Vagina (tissue), 2 donors: ENCODE measurements at regions not wholly inside any gene's neighbourhood (a gene's known extent, or its start where the extent isn't known, plus 50 kb on each side); places are given as distances from the start of the nearest gene placed in this dataset.

ENCODE experiments used
- DNase-seq, 2 donors: peaks; one replicate each; pipeline ENCODE4 v3.0.0-alpha.2; 2017; ENCODE audit errors: extremely low spot score in 2 of 2
- H3K27ac ChIP-seq: fragments of 200-600 bp; sonication (generic); one replicate; pipeline ENCODE4 v1.5.1; 2019
- H3K27me3 ChIP-seq: fragments of 200-600 bp; sonication (generic); one replicate; pipeline ENCODE4 v1.5.1; 2019
- H3K36me3 ChIP-seq, 2 donors: fragments of 200-600 bp; sonication (generic); one replicate each; pipeline ENCODE4 v1.5.1; 2017 to 2019
- H3K4me1 ChIP-seq: fragments of 200-600 bp; sonication (generic); one replicate; pipeline ENCODE4 v1.5.1; 2019
- H3K4me3 ChIP-seq, 2 donors: fragments of 200-600 bp; sonication (generic); 1 replicate in 1 of 2; 2 replicates in 1 of 2; pipeline ENCODE4 v1.5.1; 2016 to 2019
- H3K9me3 ChIP-seq: fragments of 200-600 bp; sonication (generic); one replicate; pipeline ENCODE4 v1.5.1; 2019
- CTCF ChIP-seq, 3 experiments: fragments of 450-650 bp in 2 of 3; fragments of 200-600 bp in 1 of 3; sonication (generic) in 1 of 3; IDR thresholded peaks; one replicate each; pipeline ENCODE4 v1.5.1; 2017 to 2019; ENCODE audit warnings: antibody characterized with exemption in 3 of 3, mild to moderate bottlenecking in 2 of 3, moderate library complexity in 2 of 3
- POLR2A ChIP-seq, 2 donors: fragments of 450-650 bp; IDR thresholded peaks; one replicate each; pipeline ENCODE4 v1.6.1; 2017; ENCODE audit warnings: antibody characterized with exemption in 2 of 2, mild to moderate bottlenecking in 2 of 2, moderate library complexity in 2 of 2
- POLR2AphosphoS5 ChIP-seq, 2 donors: sonication (generic); formaldehyde crosslinking; IDR thresholded peaks; one replicate each; pipeline ENCODE4 v1.9.0; 2017; ENCODE audit warnings: antibody characterized with exemption in 2 of 2, mild to moderate bottlenecking in 2 of 2, low read depth in 1 of 2; ENCODE audit not compliant: insufficient read depth in 1 of 2
- intact Hi-C: fragments of 100-400 bp; cut with DNase I; formaldehyde crosslinking; loops from one replicate; pipeline ENCODE4 v1.15.1; 2023

GRCh38 chr5:85591311-85591710 lies 1026.4 kb upstream of the COX7C start:
- no peaks in the 10 kb centered on the region for H3K4me1 ChIP-seq
- intact Hi-C loops, result no loop called here
- no peak for DNase-seq

GRCh38 chr5:85602843-85603242 lies 1014.9 kb upstream of the COX7C start:
- no peak for TF ChIP-seq CTCF (IDR thresholded peaks at IDR 0.05)
- no peak for TF ChIP-seq POLR2AphosphoS5 (IDR thresholded peaks at IDR 0.05; ENCODE audit: insufficient read depth in 1 of 2, low read depth in 1 of 2)
- TF ChIP-seq POLR2A (IDR thresholded peaks at IDR 0.05), result no peak
- H3K27ac ChIP-seq, result no peak overlapping the region
- no peaks in the 10 kb centered on the region for H3K4me1 ChIP-seq
- no peaks in the 10 kb centered on the region for H3K36me3 ChIP-seq
- no peak overlapping the region for H3K4me3 ChIP-seq
- no peaks in the 10 kb centered on the region for H3K27me3 ChIP-seq
- no peaks in the 10 kb centered on the region for H3K9me3 ChIP-seq
- intact Hi-C loops, result no loop called here
- DNase-seq, result no peak

More at GRCh38 chr5:85591311-85591710, 1026.4 kb upstream of the COX7C start:
- no peaks in the 10 kb centered on the region for H3K27me3 ChIP-seq
- H3K4me3 ChIP-seq, result no peak overlapping the region
- no peaks in the 10 kb centered on the region for H3K9me3 ChIP-seq
- H3K36me3 ChIP-seq, result no peaks in the 10 kb centered on the region
- no peak for TF ChIP-seq CTCF (IDR thresholded peaks at IDR 0.05)
- TF ChIP-seq POLR2AphosphoS5 (IDR thresholded peaks at IDR 0.05; ENCODE audit: insufficient read depth in 1 of 2, low read depth in 1 of 2), result no peak
- no peak for TF ChIP-seq POLR2A (IDR thresholded peaks at IDR 0.05)
- no peak overlapping the region for H3K27ac ChIP-seq

- H3K4me3 ChIP-seq, result no peak overlapping the region
- H3K36me3 ChIP-seq, result no peaks in the 10 kb centered on the region
- no peaks in the 10 kb centered on the region for H3K4me1 ChIP-seq
- H3K9me3 ChIP-seq, result no peaks in the 10 kb centered on the region
- intact Hi-C loops, result no loop called here
- no peak for TF ChIP-seq POLR2AphosphoS5 (IDR thresholded peaks at IDR 0.05; ENCODE audit: insufficient read depth in 1 of 2, low read depth in 1 of 2)
- TF ChIP-seq POLR2A (IDR thresholded peaks at IDR 0.05), result no peak
- TF ChIP-seq CTCF (IDR thresholded peaks at IDR 0.05), result no peak
- no peak overlapping the region for H3K27ac ChIP-seq
- no peak for DNase-seq
- H3K27me3 ChIP-seq, result no peaks in the 10 kb centered on the region
Measured at GRCh38 chr5:85604378-85604777, 1013.4 kb upstream of the COX7C start.

GRCh38 chr5:85604786-85605185 lies 1013.0 kb upstream of the COX7C start:
- Histone ChIP-seq H3K27ac (no peak overlapping the region), H3K36me3 (no peaks in the 10 kb centered on the region), H3K27me3 (no peaks in the 10 kb centered on the region), H3K4me1 (no peaks in the 10 kb centered on the region), H3K4me3 (no peak overlapping the region), H3K9me3 (no peaks in the 10 kb centered on the region)
- DNase-seq, result no peak
- TF ChIP-seq POLR2A (IDR thresholded peaks at IDR 0.05) (no peak), CTCF (IDR thresholded peaks at IDR 0.05) (no peak)
- intact Hi-C loops, result no loop called here

GRCh38 chr5:85605381-85605780 lies 1012.4 kb upstream of the COX7C start:
- no peaks in the 10 kb centered on the region for H3K4me1 ChIP-seq
- intact Hi-C loops, result no loop called here

More at GRCh38 chr5:85605381-85605780, 1012.4 kb upstream of the COX7C start:
- no peak for TF ChIP-seq CTCF (IDR thresholded peaks at IDR 0.05)
- TF ChIP-seq POLR2AphosphoS5 (IDR thresholded peaks at IDR 0.05; ENCODE audit: insufficient read depth in 1 of 2, low read depth in 1 of 2), result no peak
- TF ChIP-seq POLR2A (IDR thresholded peaks at IDR 0.05), result no peak
- Histone ChIP-seq H3K36me3 (no peaks in the 10 kb centered on the region), H3K27ac (no peak overlapping the region), H3K9me3 (no peaks in the 10 kb centered on the region), H3K27me3 (no peaks in the 10 kb centered on the region), H3K4me3 (no peak overlapping the region)
- no peak for DNase-seq
